ENCODE measurements at regions not wholly inside any gene's neighbourhood (a gene's known extent, or its start where the extent isn't known, plus 50 kb on each side); places are given as distances from the start of the nearest gene placed in this dataset.

DNA sequence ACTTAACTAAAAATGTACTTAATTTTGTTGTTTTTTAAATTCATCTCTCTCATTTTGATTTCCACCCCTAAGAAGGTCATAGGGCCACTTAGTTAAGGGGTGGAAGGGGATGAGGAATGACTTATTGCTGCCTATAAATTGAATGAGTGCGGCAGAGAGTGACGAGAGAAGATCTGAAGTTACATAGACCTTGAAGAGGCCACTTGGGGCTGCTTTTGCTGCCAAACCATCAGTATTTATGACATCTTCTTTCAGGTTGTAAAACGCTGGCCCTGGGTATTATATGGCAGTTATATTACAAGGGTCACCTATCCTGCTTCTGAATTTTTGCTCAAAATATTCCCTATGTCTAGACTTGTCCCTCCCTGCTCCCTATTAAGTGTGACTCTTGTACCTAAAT is 119.6 kb upstream of the RIMS1 start:
- TF ChIP-seq, protein P1, sequence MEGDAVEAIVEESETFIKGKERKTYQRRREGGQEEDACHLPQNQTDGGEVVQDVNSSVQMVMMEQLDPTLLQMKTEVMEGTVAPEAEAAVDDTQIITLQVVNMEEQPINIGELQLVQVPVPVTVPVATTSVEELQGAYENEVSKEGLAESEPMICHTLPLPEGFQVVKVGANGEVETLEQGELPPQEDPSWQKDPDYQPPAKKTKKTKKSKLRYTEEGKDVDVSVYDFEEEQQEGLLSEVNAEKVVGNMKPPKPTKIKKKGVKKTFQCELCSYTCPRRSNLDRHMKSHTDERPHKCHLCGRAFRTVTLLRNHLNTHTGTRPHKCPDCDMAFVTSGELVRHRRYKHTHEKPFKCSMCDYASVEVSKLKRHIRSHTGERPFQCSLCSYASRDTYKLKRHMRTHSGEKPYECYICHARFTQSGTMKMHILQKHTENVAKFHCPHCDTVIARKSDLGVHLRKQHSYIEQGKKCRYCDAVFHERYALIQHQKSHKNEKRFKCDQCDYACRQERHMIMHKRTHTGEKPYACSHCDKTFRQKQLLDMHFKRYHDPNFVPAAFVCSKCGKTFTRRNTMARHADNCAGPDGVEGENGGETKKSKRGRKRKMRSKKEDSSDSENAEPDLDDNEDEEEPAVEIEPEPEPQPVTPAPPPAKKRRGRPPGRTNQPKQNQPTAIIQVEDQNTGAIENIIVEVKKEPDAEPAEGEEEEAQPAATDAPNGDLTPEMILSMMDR (IDR thresholded peaks at IDR 0.05): no peak
- no peak for TF ChIP-seq POLR2A (IDR thresholded peaks at IDR 0.05)

Data from thyroid gland (tissue), 4 donors.